ENCODE measurements at regions not wholly inside any gene's neighbourhood (a gene's known extent, or its start where the extent isn't known, plus 50 kb on each side); places are given as distances from the start of the nearest gene placed in this dataset.

DNA sequence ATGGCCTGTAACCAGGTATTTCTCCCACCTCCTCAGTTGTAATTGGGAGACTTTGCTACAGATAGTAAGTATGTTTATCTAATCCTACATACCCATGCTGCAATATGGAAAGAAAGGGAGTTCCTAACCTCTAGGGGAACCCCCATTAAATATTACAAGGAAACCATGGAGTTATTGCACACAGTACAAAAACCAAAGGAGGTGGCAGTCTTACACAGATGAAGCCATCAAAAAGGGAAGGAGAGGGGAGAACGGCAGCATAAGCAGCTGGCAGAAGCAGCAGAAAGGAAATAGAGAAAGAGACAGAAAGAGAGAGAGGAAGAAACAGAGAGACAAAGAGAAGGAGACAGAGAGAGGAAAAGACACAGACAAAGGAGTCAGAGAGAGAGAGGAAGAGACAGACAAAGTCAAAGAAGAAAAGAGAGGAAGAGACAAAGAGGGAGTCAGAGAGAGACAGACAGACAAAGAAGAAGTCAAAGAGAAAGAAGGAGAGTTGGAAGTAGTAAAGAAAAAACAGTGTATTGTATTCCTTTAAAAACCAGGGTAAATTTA lies 142.9 kb downstream of the FASLG start:
- DNase-seq (ENCODE audit: low read depth), result no peak

DNA sequence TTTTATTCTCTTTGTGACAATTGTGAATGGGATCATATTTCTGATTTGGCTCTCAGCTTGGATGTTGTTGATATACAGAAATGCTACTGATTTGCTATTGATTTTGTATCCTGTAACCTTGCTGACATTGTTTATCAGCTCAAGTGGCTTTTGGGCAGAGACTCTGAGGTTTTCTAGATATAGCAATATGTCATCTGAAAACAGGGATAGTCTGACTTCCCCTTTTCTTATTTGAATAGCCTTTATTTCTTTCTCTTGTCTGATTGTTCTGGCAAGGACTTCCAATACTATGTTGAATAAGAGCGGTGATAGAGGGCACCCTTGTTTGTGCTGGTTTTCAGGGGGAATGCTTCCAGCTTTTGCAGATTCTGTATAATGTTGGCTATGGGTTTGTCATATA lies 150.8 kb downstream of the FASLG start:
- DNase-seq (ENCODE audit: low read depth), result no peak

DNA sequence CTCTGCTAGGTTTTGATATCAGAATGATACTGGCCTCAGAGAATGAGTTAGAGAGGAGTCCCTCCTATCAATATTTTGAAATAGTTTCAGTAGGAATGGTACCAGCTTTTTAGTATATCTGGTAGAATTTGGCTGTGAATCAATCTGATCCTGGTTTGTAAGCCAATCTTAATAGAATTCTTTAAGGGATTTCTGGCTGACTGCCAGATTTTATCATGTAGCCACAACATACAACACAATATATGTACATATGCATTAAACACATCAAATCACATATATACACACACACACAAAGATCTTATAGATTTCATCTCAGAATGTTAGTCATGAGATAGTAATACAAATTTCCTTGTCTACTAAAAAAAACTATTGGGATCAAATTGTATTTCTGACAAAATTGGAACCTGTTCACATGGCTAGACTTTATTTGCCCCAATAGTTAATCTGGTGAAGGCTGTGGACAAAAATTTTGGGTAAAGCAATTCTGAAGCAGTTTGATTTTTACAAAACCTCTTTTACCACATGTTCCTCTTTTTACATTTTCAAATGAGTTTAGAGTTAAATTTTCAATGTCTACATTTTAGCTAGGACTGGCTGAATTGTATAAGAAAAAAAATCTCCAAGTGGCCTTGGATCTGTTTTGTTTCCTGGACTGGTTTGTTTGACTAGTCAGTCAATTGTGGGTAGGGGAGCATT lies 151.7 kb downstream of the FASLG start:
- DNase-seq (ENCODE audit: low read depth), result no peak

DNA sequence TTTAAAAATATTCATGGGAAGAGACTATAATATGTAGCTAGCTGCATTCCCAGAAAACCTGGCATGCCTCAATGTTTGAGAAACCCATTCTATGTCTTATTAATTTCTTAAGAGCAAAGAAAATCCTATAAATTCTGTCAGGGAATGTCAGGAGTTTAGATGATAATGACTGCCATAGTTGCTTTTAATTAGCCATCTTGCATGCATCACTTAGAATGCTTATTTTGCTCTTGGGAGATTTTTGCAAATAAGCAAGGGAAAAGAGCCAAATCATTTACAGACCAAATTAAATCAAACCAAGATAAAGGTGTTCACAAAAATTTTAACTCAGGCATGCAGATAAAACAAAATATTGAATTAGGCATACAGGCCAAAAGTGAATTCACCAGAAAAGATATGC lies 152.8 kb downstream of the FASLG start:
- no peak for DNase-seq (ENCODE audit: low read depth)

DNA sequence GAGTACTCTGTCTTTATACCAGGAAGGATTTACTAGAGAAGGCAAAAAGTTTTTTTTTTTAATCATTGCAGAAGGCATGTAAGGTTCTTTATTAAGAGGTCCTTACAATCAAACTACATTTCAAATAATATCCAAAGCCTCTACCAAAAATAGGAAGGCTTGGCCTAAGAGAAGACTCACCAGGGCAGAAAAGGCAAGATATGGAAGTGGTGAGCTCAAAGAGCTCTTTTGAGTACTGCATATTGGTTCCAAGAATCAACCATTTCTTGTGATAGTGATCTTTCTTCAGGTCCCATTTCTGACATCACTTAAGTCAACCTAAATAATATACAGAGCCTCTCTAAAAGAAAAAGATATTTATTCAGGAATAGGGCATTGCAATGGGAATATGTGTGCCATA lies 153.2 kb downstream of the FASLG start:
- no peak for DNase-seq (ENCODE audit: low read depth)

DNA sequence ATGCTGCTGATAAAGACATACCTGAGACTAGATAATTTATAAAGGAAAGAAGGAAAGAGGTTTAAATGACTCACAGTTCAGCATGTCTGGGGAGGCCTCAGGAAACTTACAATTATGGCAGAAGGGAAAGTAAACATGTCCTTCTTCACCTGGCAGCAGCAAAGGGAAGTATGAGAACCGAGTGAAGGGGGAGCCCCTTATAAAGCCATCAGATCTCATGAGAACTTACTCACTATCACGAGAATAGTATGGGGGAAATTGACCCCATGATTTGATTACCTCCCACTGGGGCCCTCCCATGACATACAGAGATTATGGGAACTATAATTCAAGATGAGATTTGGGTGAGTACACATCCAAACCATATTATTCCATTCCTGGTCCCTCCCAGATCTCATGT lies 154.4 kb downstream of the FASLG start:
- no peak for DNase-seq (ENCODE audit: low read depth)

DNA sequence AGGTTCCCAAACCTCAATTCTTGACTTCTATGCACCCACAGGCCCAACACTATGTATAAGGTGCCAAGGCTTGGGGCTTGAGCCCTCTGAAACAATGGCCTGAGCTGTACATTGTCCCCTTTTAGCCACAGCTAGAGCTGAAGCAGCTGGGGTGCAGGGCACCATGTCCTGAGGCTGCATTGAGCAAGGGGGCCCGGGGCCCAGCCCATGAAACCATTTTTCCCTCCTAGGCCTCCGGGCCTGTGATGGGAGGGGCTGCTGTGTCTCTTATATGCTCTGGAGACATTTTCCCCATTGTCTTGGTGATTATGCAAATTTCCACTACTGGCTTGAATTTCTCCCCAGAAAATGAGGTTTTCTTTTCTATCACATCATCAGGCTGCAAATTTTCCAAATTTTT lies 155.5 kb downstream of the FASLG start:
- DNase-seq (ENCODE audit: low read depth), result no peak

DNA sequence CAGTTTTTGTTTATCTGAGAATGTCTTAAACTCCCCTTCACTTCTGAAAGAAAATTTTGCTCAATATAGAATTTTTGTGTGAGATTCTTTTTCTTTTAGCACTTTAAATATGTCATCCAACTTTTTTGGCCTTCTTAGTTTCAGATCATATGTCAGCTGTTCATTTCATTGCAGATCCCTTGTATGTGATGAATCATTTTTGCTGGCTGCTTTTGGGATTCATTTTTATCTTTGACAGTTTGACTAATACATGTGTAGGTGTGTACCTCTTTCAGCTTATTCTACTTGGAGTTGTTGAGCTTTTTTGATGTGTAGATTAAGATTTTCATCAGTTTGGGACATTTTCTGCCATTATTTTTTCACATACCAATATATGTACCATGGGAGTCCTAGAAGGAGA lies 156.8 kb downstream of the FASLG start:
- no peak for DNase-seq (ENCODE audit: low read depth)

DNA sequence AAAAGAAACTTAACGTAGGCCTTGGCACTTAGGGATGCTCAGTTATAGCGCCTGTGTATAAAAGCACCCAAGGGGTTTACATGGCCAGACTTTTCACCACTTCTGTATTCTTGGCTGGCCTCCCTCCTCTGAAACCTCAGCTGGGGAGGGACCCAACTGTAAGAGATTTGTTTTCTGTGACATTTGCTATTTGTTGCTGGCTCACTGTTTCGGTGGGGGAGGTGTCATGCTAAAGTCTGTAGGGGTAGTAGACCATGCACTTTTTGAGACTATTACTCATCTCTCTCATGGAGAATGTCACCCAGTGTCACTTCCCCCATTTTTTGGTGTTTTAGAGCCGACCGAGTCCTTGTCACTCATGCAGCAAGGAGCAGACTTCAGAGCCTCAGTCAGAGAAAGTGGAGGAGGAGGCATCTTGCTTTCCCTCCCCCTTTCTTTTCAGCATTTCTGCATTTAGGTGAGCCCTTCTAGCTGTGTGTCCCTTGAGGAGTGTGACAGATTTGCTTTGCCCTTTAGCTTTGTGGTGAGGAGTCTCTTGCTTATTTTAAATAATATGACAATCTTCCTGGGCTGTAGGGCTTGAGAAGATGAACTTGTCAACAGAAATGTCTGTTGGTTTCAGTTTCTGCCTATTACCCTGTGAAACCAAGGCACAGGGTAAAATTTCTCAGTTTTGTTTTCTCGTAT lies 160.1 kb downstream of the FASLG start:
- DNase-seq (ENCODE audit: low read depth), result no peak

DNA sequence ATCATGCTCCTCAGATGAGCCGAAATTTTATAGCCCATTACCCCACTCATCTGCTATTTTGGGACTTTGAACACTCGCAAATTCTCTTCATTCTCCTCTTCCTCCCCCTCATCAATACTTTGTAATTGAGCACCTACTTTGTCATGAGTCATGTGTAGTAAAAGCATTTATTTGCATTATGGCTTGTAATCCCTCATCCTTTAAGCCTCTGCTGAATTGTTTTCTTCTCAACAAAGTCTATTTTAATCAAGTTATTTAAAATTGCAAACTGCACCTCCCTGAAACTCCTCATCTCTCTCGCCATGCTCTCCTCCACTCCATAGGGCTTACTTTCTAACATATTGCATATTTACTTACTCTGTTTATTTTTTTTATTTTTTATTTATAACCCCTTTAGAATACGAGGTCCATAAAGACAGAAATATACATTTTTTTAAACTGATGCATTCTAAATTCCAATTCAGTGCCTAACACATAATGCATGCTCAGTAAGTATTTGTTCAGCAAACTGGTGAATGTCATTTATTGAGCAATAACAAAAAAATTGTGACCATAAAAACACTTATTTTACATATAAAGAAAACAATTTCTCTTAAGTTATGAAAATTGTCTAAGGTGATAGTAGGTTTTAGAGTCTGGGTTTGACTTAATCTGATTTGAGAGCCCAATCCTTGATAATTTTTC lies 161.7 kb downstream of the FASLG start:
- DNase-seq (ENCODE audit: low read depth), result no peak

DNA sequence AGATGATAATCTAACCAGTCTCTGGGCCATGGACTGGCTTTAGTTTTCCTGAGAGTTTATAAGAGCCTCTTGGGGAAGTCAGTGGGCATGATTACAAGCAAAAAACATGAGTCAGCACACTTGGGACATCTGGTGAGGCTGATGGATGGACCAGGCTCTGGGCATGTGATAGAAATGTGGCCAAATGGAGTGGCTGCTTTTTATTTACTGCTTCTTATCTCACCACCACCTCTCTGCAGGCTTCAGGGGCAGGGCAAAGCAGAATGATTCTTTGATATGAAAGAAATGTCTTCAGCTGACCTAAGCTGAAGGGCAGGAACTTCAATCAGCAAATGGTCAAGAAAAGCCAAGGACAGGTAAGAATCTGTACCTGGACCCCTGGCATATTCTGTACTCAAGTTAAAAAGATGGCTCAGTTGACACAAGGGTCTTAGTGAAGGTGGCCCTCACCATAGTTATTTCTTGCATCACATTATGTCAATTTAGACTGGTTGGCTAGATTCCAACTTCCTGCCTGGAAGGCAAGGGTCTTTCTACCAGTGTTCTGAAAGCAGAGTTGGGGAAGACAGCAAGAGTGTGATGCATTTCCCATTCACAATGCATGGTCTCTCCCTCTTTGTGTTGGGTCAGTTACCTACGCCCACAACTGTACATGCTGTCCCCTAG lies 162.8 kb downstream of the FASLG start:
- DNase-seq (ENCODE audit: low read depth), result peak; percentile 47

DNA sequence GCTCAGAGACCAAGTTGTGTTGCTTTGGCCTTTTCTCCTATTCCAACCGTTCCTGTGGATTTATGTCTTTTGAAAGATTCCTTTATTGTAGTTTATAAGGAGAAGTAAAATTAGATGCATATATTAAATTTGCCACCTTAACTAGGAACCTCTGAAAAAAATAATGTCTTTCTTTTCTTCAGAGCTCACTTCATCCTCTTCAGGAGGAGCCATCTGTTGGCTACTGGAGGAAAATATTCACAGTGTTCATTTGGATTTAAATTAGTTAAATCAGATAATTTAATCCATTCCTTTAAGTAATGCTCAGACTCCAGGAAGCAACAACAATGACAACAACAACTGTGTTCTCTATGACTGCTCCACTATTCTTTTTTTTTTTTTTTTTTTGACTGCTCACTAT lies 164.0 kb downstream of the FASLG start:
- DNase-seq (ENCODE audit: low read depth), result no peak

DNA sequence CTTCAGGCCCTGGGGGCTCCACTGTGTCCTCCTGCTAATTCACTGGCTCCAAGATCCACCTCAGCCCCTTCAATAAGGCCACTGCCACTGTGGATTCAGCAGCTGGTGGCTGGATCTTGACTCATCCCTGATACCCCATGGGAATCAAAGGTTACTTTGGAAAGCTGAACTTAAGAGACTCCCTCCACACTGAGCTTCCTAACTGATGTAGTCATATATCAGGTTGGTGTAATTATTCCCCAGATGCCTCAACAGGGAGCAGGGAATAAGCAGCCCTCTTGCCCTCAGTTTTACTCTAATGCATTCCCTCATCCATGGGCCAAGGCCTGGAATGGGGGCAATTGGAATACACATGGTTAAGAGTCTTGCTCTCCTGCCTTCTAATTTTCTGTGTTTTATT lies 164.6 kb downstream of the FASLG start:
- peak; percentile 40 for DNase-seq (ENCODE audit: low read depth)

DNA sequence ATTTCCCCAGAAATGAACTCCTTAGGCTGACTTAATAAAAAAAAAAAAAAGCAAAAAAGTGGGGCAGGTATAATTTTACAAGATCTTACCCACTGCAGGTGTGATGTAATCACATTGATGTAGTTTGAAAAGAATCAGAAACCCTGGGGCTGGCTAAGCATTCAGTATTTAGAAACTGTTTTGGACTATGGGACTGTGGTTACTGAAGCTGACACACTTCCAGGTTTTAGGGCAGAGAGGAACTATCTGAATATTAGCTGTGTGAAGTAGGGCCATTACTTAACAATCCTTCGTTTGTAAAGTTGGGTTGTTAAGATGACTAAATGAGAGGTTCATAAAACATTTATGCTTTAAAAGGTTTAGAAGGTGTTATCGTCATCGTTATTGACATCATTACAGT lies 165.3 kb downstream of the FASLG start:
- no peak for DNase-seq (ENCODE audit: low read depth)

DNA sequence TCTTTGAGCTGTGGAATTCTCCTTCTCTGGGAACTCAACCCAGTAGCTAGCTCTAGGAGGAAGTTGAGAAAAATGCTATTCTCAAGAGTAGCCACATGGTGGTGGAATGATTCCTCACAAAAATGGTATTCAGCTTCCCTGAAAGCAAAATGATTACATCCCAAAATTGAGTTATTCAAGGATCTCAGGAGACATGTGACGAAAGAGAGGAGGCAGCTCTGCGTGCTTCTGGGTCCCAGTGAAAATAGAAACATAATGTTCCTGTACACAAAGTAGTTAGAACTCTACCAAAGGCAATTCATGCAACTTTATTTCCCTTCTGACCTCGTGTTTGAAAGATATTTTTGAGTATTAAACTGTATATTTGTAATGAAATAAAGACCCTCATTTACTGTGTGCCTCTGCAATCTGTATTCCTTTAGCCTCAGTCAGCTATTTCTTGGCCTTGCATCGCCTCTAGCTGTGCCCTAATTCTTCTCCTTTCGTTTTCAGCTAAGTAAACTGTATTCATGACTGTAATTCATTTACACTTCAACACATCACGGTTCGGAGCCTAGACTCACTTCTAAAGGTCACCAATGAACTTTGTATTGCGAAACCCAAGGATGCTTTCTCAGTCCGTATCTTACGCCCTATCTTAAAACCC lies 167.3 kb downstream of the FASLG start:
- DNase-seq (ENCODE audit: low read depth), result peak; percentile 85

DNA sequence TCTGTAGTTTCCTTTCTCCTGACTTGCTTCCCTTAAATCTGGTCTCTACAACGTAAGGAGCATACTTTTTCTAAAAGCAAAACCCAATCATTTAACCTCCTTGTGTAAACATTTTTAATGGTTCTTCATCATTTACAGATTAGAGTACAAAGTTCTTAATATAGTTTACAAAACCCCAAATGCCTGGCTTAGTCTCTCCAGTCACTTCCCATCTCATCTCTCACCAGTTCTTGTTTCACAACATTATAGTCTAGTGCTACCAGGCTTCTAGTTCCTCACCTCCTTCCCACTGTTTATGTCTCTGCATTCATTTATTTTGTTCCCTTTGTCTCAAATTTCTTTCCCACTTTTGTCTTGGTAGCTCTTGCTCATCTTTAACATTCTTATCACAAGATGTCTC lies 168.4 kb downstream of the FASLG start:
- DNase-seq (ENCODE audit: low read depth), result no peak

DNA sequence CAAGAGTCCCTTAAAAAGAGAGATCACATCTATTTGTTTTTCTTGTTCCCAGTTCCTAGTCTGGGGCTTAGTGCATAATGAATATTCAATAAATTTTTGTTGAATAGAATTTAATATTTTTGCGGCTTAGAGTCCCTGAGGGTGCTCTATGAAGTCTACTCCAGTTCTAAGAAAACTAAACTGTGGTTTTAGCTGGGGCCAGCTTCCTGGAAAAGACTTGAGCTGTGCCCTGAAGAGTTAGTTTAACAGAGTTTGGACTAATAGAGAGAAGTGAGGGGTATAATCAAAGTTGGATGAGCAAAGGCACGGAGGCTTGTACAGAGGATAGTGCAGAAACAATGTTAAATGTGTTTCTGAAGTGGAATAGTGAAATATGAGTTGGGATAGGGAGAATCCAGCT lies 168.9 kb downstream of the FASLG start:
- DNase-seq (ENCODE audit: low read depth), result no peak

DNA sequence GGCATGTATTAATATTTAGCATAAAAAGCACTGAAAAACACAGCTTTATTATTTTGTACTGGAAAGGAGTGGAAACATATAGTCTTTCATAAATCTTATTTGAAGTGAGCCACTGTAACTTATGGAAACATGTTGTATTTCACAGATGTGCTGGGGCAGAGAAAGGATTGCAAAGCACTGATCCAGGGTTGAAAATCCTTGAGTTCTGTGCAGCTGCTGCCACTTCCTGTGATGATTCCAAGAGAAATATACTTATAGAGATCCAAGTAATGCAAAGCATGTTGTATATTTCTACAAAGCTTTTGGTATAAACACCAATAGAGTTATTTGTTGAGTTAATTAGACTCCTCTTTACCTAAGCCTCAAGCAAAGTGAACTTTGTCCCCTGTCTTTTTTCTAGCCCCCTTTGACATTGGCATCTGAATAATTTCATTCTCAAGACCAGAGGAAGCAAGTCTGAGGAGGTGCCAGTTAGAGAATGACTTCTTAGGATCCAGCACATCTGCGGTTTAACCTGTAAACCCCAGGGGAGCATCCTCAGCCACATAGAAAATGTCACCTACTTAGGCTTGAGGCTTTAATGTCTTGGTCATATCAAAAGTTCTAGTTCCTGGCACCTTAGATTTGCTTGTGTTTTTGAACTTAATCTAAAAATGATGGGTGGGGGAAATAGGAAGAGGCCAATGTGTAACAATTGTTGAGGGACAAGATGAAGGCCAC lies 173.3 kb downstream of the FASLG start:
- no peak for DNase-seq (ENCODE audit: low read depth)

DNA sequence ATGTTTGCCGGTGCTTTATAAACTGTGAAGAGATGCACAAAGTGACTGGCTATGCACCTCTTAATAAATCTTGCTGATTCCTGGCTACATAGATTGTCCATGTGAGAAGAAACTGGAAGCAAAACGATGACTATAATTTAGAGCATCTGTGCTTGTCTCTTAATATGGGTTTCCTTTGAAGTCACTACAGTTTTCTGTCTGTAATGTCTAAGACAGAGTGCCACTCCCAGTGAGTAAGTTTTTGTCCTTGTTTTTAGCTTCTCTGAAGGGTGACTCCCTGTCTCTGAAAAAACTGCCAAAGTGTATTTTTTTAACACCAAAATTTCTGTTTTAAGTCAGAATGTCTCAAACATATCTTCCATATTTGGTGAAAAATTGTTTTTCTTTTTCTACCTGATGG lies 175.1 kb downstream of the FASLG start:
- no peak for DNase-seq (ENCODE audit: low read depth)

DNA sequence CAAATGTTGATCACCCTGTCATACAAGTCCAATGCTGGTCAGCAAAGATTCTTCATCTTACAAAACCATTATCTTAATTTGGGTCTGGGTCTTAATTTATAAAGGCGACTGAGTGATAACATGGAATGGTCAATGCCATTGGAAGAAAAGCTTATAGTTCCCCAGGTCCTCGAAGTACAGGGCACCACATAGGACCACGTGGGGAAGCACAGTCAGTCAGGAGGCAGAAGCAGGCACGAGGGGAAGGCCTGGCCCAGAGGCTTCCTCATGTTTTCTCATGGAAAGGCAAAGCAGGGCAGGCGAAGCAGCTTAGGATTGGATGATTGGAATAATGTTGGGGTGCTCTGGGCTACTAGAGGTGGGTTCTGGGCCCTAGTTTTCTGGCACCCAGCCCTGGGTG lies 175.7 kb downstream of the FASLG start:
- DNase-seq (ENCODE audit: low read depth), result no peak

DNA sequence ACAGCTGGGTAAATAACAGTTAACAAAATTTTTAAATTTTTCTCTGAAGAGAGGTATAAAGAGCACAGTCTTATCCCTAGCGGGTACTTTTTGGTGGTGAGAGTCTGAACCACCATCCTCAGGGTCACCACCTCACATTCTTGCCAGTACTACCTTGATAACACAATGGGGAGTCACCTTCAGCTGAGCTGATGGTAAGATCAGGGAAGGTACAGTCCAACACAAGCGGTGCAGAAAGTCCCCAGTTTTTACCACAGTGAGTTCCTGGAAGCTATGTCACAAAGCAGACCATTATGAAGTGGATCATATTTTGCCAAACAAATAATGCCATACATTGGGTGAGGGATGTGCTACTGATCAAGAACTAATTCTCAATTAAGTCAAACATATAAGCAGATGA lies 176.9 kb downstream of the FASLG start:
- DNase-seq (ENCODE audit: low read depth), result no peak
